ENCODE measurements at regions not wholly inside any gene's neighbourhood (a gene's known extent, or its start where the extent isn't known, plus 50 kb on each side); places are given as distances from the start of the nearest gene placed in this dataset.

- in situ Hi-C loops (cut with MboI; ENCODE audit: low sequenced_read_pairs in 4 of 4): no loop called here
- no peak for DNase-seq
- intact Hi-C loops (cut with DNase I; ENCODE audit: low total_unique reads): no loop called here
Measured at GRCh38 chr13:74674720-74675119, 540.5 kb upstream of the KLF12 start.

GRCh38 chr13:74669149-74669548 is 534.9 kb upstream of the KLF12 start:
- intact Hi-C loops (cut with DNase I; ENCODE audit: low total_unique reads) (no loop called here), in situ Hi-C loops (cut with MboI; ENCODE audit: low sequenced_read_pairs in 4 of 4) (no loop called here)
- TF ChIP-seq POLR2A (IDR thresholded peaks at IDR 0.05): no peak
- no peak for TF ChIP-seq CTCF (IDR thresholded peaks at IDR 0.05 in 4 of 5, conservative IDR thresholded peaks at IDR 0.05 in 1 of 5)

More at GRCh38 chr13:74674720-74675119, 540.5 kb upstream of the KLF12 start:
- no peaks in the 10 kb centered on the region for H3K27me3 ChIP-seq
- TF ChIP-seq POLR2A (IDR thresholded peaks at IDR 0.05) (no peak), CTCF (IDR thresholded peaks at IDR 0.05 in 4 of 5, conservative IDR thresholded peaks at IDR 0.05 in 1 of 5) (no peak)
- ATAC-seq: no peak
- no peaks in the 10 kb centered on the region for H3K36me3 ChIP-seq
- no peaks in the 10 kb centered on the region for H3K4me1 ChIP-seq
- H3K27ac ChIP-seq: no peak overlapping the region
- no peak overlapping the region for H3K4me3 ChIP-seq
- no peaks in the 10 kb centered on the region for H3K9me3 ChIP-seq

GRCh38 chr13:74667656-74668203 is 533.5 kb upstream of the KLF12 start:
- H3K9me3 ChIP-seq: no peaks in the 10 kb centered on the region
- no peak for TF ChIP-seq CTCF (IDR thresholded peaks at IDR 0.05 in 4 of 5, conservative IDR thresholded peaks at IDR 0.05 in 1 of 5)
- TF ChIP-seq POLR2A (IDR thresholded peaks at IDR 0.05): no peak
- H3K4me3 ChIP-seq: no peak overlapping the region
- H3K27ac ChIP-seq: no peak overlapping the region
- intact Hi-C loops (cut with DNase I; ENCODE audit: low total_unique reads): no loop called here
- no peaks in the 10 kb centered on the region for H3K27me3 ChIP-seq
- H3K4me1 ChIP-seq: no peaks in the 10 kb centered on the region
- no peak for DNase-seq
- no peaks in the 10 kb centered on the region for H3K36me3 ChIP-seq
- in situ Hi-C loops (cut with MboI; ENCODE audit: low sequenced_read_pairs in 4 of 4): no loop called here
- no peak for ATAC-seq

More at GRCh38 chr13:74669149-74669548, 534.9 kb upstream of the KLF12 start:
- Histone ChIP-seq H3K27ac (no peak overlapping the region), H3K4me1 (no peaks in the 10 kb centered on the region), H3K4me3 (no peak overlapping the region), H3K9me3 (no peaks in the 10 kb centered on the region), H3K36me3 (no peaks in the 10 kb centered on the region), H3K27me3 (no peaks in the 10 kb centered on the region)
- DNase-seq (no peak), ATAC-seq (no peak)

GRCh38 chr13:74662905-74663304 is 528.7 kb upstream of the KLF12 start:
- no peak for DNase-seq
- Histone ChIP-seq H3K4me1 (no peaks in the 10 kb centered on the region), H3K27ac (no peak overlapping the region), H3K36me3 (no peaks in the 10 kb centered on the region), H3K27me3 (no peaks in the 10 kb centered on the region), H3K9me3 (no peaks in the 10 kb centered on the region), H3K4me3 (no peak overlapping the region)
- intact Hi-C loops (cut with DNase I; ENCODE audit: low total_unique reads) (no loop called here), in situ Hi-C loops (cut with MboI; ENCODE audit: low sequenced_read_pairs in 4 of 4) (no loop called here)
- TF ChIP-seq POLR2A (IDR thresholded peaks at IDR 0.05): no peak
- TF ChIP-seq CTCF (IDR thresholded peaks at IDR 0.05 in 4 of 5, conservative IDR thresholded peaks at IDR 0.05 in 1 of 5): no peak
- no peak for ATAC-seq

- Histone ChIP-seq H3K27me3 (no peaks in the 10 kb centered on the region), H3K36me3 (no peaks in the 10 kb centered on the region), H3K4me1 (no peaks in the 10 kb centered on the region), H3K27ac (no peak overlapping the region), H3K4me3 (no peak overlapping the region), H3K9me3 (no peaks in the 10 kb centered on the region)
- DNase-seq (no peak), ATAC-seq (no peak)
- intact Hi-C loops (cut with DNase I; ENCODE audit: low total_unique reads): no loop called here
- in situ Hi-C loops (cut with MboI; ENCODE audit: low sequenced_read_pairs in 4 of 4): no loop called here
- TF ChIP-seq CTCF (IDR thresholded peaks at IDR 0.05 in 4 of 5, conservative IDR thresholded peaks at IDR 0.05 in 1 of 5) (no peak), POLR2A (IDR thresholded peaks at IDR 0.05) (no peak)
Measured at GRCh38 chr13:74661851-74662250, 527.6 kb upstream of the KLF12 start.

Data from gastrocnemius medialis (tissue), 4 donors.